H1 (cell line): ENCODE measurements at regions not wholly inside any gene's neighbourhood (a gene's known extent, or its start where the extent isn't known, plus 50 kb on each side); places are given as distances from the start of the nearest gene placed in this dataset.

ENCODE experiments used
- CTCF ChIA-PET: fragments of 300-600 bp; sonication (Branson Sonifier 250); formaldehyde crosslinking; loops from one replicate; lab custom pipeline; 2021; ENCODE audit not compliant: partially characterized antibody; lab: Charles Lee
- POLR2A ChIA-PET: fragments of 300-600 bp; sonication (Branson Sonifier 250); formaldehyde crosslinking; loops from one replicate; lab custom pipeline; 2021; ENCODE audit warnings: inconsistent platforms; ENCODE audit not compliant: partially characterized antibody; lab: Charles Lee
- DNase-seq, 2 experiments: peaks; one replicate each; pipeline versions ENCODE4 v3.0.0 to v3.0.0-alpha.2; 2010 to 2022; ENCODE audit warnings: low spot score in 2 of 2, low read depth in 1 of 2, mixed read lengths in 1 of 2
- FAIRE-seq: peaks from 2 replicates; lab custom pipeline; 2011; peaks lifted over from hg19 to GRCh38; lab: Jason Lieb, UNC
- H2AFZ ChIP-seq: 2 replicates; pipeline ENCODE4 v1.8.1; 2012; ENCODE audit warnings: low read length, inconsistent platforms
- H2AK5ac ChIP-seq: 2 replicates; pipeline ENCODE4 v1.6.1; 2013; ENCODE audit warnings: low read depth, low read length
- H2BK120ac ChIP-seq: replicated peaks from 2 replicates; pipeline ENCODE3; 2013; ENCODE audit warnings: low read depth, low read length, inconsistent platforms
- H2BK12ac ChIP-seq: 2 replicates; pipeline ENCODE4 v1.6.1; 2013; ENCODE audit warnings: low read depth, low read length
- H2BK15ac ChIP-seq: 2 replicates; pipeline ENCODE4 v1.6.1; 2013; ENCODE audit warnings: low read length
- H2BK20ac ChIP-seq: 2 replicates; pipeline ENCODE4 v1.6.1; 2013; ENCODE audit warnings: low read length
- H2BK5ac ChIP-seq: 2 replicates; pipeline ENCODE4 v1.6.1; 2013; ENCODE audit warnings: low read depth, low read length
- H3K14ac ChIP-seq: 2 replicates; pipeline ENCODE4 v1.6.1; 2013; ENCODE audit warnings: inconsistent platforms; ENCODE audit not compliant: insufficient read length
- H3K18ac ChIP-seq: 2 replicates; pipeline ENCODE4 v1.6.1; 2013; ENCODE audit warnings: low read length; ENCODE audit errors: extremely low read depth
- H3K23ac ChIP-seq: 2 replicates; pipeline ENCODE4 v1.6.1; 2013; ENCODE audit warnings: inconsistent platforms; ENCODE audit not compliant: insufficient read length
- H3K23me2 ChIP-seq: 2 replicates; pipeline ENCODE4 v1.6.1; 2013; ENCODE audit warnings: low read depth, low read length
- H3K27ac ChIP-seq: 2 replicates; pipeline ENCODE4 v1.6.1; 2011; ENCODE audit warnings: low read depth, low read length, inconsistent platforms
- H3K27me3 ChIP-seq, 4 experiments: replicated peaks in 1 of 4; 1 replicate in 1 of 4; 2 replicates in 3 of 4; pipeline versions ENCODE4 v1.6.1 to v1.8.1; 2011 to 2013; ENCODE audit warnings: low read length in 3 of 4, mild to moderate bottlenecking in 3 of 4, inconsistent platforms in 2 of 4, mixed read lengths in 2 of 4, moderate library complexity in 1 of 4; ENCODE audit not compliant: control insufficient read depth in 3 of 4, insufficient read depth in 3 of 4; ENCODE audit errors: extremely low read depth in 1 of 4
- H3K36me3 ChIP-seq, 4 experiments: 2 replicates each; pipeline versions ENCODE4 v1.6.1 to v1.8.1; 2011 to 2013; ENCODE audit warnings: mild to moderate bottlenecking in 4 of 4, low read length in 3 of 4, moderate library complexity in 2 of 4, control low read depth in 1 of 4, inconsistent platforms in 1 of 4; ENCODE audit not compliant: insufficient read depth in 4 of 4, control insufficient read depth in 2 of 4
- H3K4ac ChIP-seq: replicated peaks from 2 replicates; pipeline ENCODE3; 2013; ENCODE audit warnings: low read length, low read depth, mixed read lengths, inconsistent platforms; ENCODE audit not compliant: insufficient read length
- H3K4me1 ChIP-seq, 4 experiments: replicated peaks in 1 of 4; 1 replicate in 1 of 4; 2 replicates in 3 of 4; pipeline versions ENCODE4 v1.6.1 to v1.8.1; 2011 to 2013; ENCODE audit warnings: low read length in 3 of 4, inconsistent platforms in 2 of 4, mixed read lengths in 1 of 4; ENCODE audit not compliant: insufficient read depth in 4 of 4, control insufficient read depth in 3 of 4
- H3K4me2 ChIP-seq, 2 experiments: 2 replicates each; pipeline versions ENCODE4 v1.6.1 to v1.8.1; 2011 to 2013; ENCODE audit warnings: low read depth in 2 of 2, low read length in 2 of 2, control low read depth in 1 of 2, inconsistent platforms in 1 of 2, mild to moderate bottlenecking in 1 of 2; ENCODE audit not compliant: insufficient read depth in 1 of 2
- H3K4me3 ChIP-seq, 4 experiments: fragments of 200-600, 300-600 bp in 1 of 4; sonication (generic), shearing (Covaris generic), sonication (Bioruptor Twin) in 1 of 4; 2 replicates each; pipeline versions ENCODE4 v1.5.1 to v1.8.1; 2011 to 2016; ENCODE audit warnings: low read length in 4 of 4, low read depth in 3 of 4, control low read depth in 2 of 4, inconsistent platforms in 2 of 4, mild to moderate bottlenecking in 2 of 4, mixed read lengths in 1 of 4, moderate library complexity in 1 of 4; ENCODE audit not compliant: insufficient read depth in 2 of 4; ENCODE audit errors: extremely low read depth in 1 of 4
- H3K56ac ChIP-seq: replicated peaks from 2 replicates; pipeline ENCODE3; 2013; ENCODE audit warnings: low read depth, mild to moderate bottlenecking, mixed read lengths, low read length, inconsistent platforms; ENCODE audit not compliant: insufficient read length
- H3K79me1 ChIP-seq: 2 replicates; pipeline ENCODE4 v1.6.1; 2013; ENCODE audit warnings: low read depth, low read length, control low read depth
- H3K79me2 ChIP-seq, 2 experiments: 2 replicates each; pipeline versions ENCODE4 v1.6.1 to v1.8.1; 2012 to 2013; ENCODE audit warnings: low read length in 2 of 2, mild to moderate bottlenecking in 2 of 2, inconsistent platforms in 1 of 2; ENCODE audit not compliant: insufficient read depth in 2 of 2, control insufficient read depth in 1 of 2
- H3K9ac ChIP-seq, 4 experiments: replicated peaks in 1 of 4; 1 replicate in 1 of 4; 2 replicates in 3 of 4; pipeline versions ENCODE4 v1.6.1 to v1.8.1; 2011 to 2013; ENCODE audit warnings: low read depth in 3 of 4, low read length in 3 of 4, control low read depth in 2 of 4, mild to moderate bottlenecking in 2 of 4, moderate library complexity in 2 of 4, inconsistent platforms in 1 of 4; ENCODE audit errors: extremely low read depth in 1 of 4
- H3K9me3 ChIP-seq, 2 experiments: 2 replicates each; pipeline versions ENCODE4 v1.6.1 to v1.8.1; 2012 to 2013; ENCODE audit warnings: mild to moderate bottlenecking in 2 of 2, moderate library complexity in 2 of 2, control low read depth in 1 of 2, inconsistent platforms in 1 of 2, low read depth in 1 of 2, low read length in 1 of 2, mixed read lengths in 1 of 2; ENCODE audit not compliant: insufficient read depth in 2 of 2
- H4K20me1 ChIP-seq, 2 experiments: replicated peaks in 1 of 2; 2 replicates each; pipeline versions ENCODE3 to v1.8.1; 2011 to 2013; ENCODE audit warnings: inconsistent platforms in 2 of 2, low read length in 2 of 2, mild to moderate bottlenecking in 1 of 2; ENCODE audit not compliant: insufficient read depth in 2 of 2, control insufficient read depth in 1 of 2
- H4K5ac ChIP-seq: 2 replicates; pipeline ENCODE4 v1.6.1; 2013; ENCODE audit warnings: low read length, low read depth, mixed read lengths, inconsistent platforms; ENCODE audit not compliant: insufficient read length
- H4K8ac ChIP-seq: 2 replicates; pipeline ENCODE4 v1.8.0; 2013; ENCODE audit warnings: mild to moderate bottlenecking, moderate library complexity, low read length, inconsistent platforms; ENCODE audit not compliant: insufficient read depth; ENCODE audit errors: extremely low read depth
- H4K91ac ChIP-seq: replicated peaks from 2 replicates; pipeline ENCODE3; 2013; ENCODE audit warnings: low read length, mixed read lengths, inconsistent platforms; ENCODE audit not compliant: insufficient read length
- ASH2L ChIP-seq: fragments of 200-600, 300-600 bp; sonication (generic); IDR thresholded peaks from one replicate; pipeline ENCODE4 v1.7.1; 2017; ENCODE audit warnings: low read length
- BCL11A ChIP-seq, 2 experiments: IDR thresholded peaks; one replicate each; pipeline ENCODE4 v1.6.1; 2011; ENCODE audit warnings: low read depth in 2 of 2, low read length in 2 of 2, mild to moderate bottlenecking in 2 of 2
- CHD2 ChIP-seq: IDR thresholded peaks from 2 replicates; pipeline ENCODE4 v1.6.1; 2012; ENCODE audit warnings: low read length, improper control_type of control experiment
- CREB1 ChIP-seq: IDR thresholded peaks from 2 replicates; pipeline ENCODE4 v1.6.1; 2012; ENCODE audit warnings: inconsistent platforms
- CTBP2 ChIP-seq: IDR thresholded peaks from 2 replicates; pipeline ENCODE4 v1.7.0; 2011; ENCODE audit warnings: borderline replicate concordance, mild to moderate bottlenecking, moderate library complexity, mixed read lengths, low read length; ENCODE audit not compliant: insufficient read depth, insufficient read length
- GTF2F1 ChIP-seq: IDR thresholded peaks from 2 replicates; pipeline ENCODE4 v1.6.1; 2012; ENCODE audit warnings: low read depth, low read length, improper control_type of control experiment, borderline replicate concordance
- KDM4A ChIP-seq: IDR thresholded peaks from one replicate; pipeline ENCODE4 v1.7.1; 2012; ENCODE audit warnings: low read depth, mild to moderate bottlenecking, moderate library complexity, low read length, inconsistent platforms; ENCODE audit not compliant: severe bottlenecking
- KDM5A ChIP-seq: fragments of 200-600 bp; IDR thresholded peaks from 2 replicates; pipeline ENCODE4 v1.7.1; 2012; ENCODE audit warnings: mild to moderate bottlenecking, low read length, inconsistent platforms, mixed read lengths
- POLR2A ChIP-seq, 2 experiments: IDR thresholded peaks; 1 replicate in 1 of 2; 2 replicates in 1 of 2; pipeline ENCODE4 v1.6.1; 2011; ENCODE audit warnings: low read depth in 2 of 2, low read length in 2 of 2, mild to moderate bottlenecking in 2 of 2; ENCODE audit errors: control extremely low read depth in 1 of 2
- RAD21 ChIP-seq, 2 experiments: IDR thresholded peaks in 1 of 2; conservative IDR thresholded peaks in 1 of 2; 2 replicates each; pipeline ENCODE4 v1.6.1; 2011; ENCODE audit warnings: low read depth in 2 of 2, low read length in 2 of 2, improper control_type of control experiment in 1 of 2, inconsistent platforms in 1 of 2, mild to moderate bottlenecking in 1 of 2, moderate library complexity in 1 of 2
- RFX5 ChIP-seq: IDR thresholded peaks from 2 replicates; pipeline ENCODE4 v1.6.1; 2011; ENCODE audit warnings: low read depth, low read length, improper control_type of control experiment, borderline replicate concordance
- SIX5 ChIP-seq: IDR thresholded peaks from 2 replicates; pipeline ENCODE4 v1.6.1; 2011; ENCODE audit warnings: mild to moderate bottlenecking, low read depth, low read length
- TAF1 ChIP-seq: IDR thresholded peaks from 2 replicates; pipeline ENCODE4 v1.6.1; 2011; ENCODE audit warnings: mild to moderate bottlenecking, low read depth, low read length
- TEAD4 ChIP-seq: IDR thresholded peaks from 2 replicates; pipeline ENCODE4 v1.6.1; 2012; ENCODE audit warnings: low read depth, low read length, inconsistent platforms, mixed read lengths
- ZNF274 ChIP-seq: IDR thresholded peaks from 2 replicates; pipeline ENCODE4 v1.7.0; 2012; ENCODE audit warnings: low read length, borderline replicate concordance; ENCODE audit errors: extremely low read depth
- WGBS, 2 experiments: shearing (Covaris generic) in 1 of 2; methylation state at CpG; one replicate each; pipeline versions ENCODE4 v1.1.6 to v1.1.7; 2013 to 2015; ENCODE audit warnings: low lambda C conversion rate in 2 of 2, mixed read lengths in 2 of 2, inconsistent platforms in 1 of 2, low coverage in 1 of 2, missing lambda C conversion rate in 1 of 2; ENCODE audit not compliant: insufficient replicate concordance in 2 of 2, insufficient coverage in 1 of 2, insufficient read length in 1 of 2; ENCODE audit errors: extremely low coverage in 1 of 2, missing lambda C conversion rate in 1 of 2; 5-methylcytosine and 5-hydroxymethylcytosine counted together
- TF ChIP-seq, protein P1 (sequence below): IDR thresholded peaks from 2 replicates; pipeline ENCODE4 v1.6.1; 2012; ENCODE audit warnings: inconsistent platforms

GRCh38 chr21:15468368-15468767 is 261.4 kb upstream of the USP25 start:
- Histone ChIP-seq H2BK5ac (no peak overlapping the region), H3K4ac (no peak overlapping the region), H3K79me2 (no peaks in the 10 kb centered on the region), H2BK20ac (no peak overlapping the region), H3K23me2 (no peaks in the 10 kb centered on the region; the same call in 1 of the 2 replicates), H3K27ac (no peak overlapping the region), H3K23ac (no peak overlapping the region), H3K9me3 (no peaks in the 10 kb centered on the region), H4K8ac (no peak overlapping the region), H3K4me2 (no peak overlapping the region), H3K4me3 (no peak overlapping the region), H4K20me1 (no peaks in the 10 kb centered on the region), H2BK120ac (no peak overlapping the region), H3K18ac (no peak overlapping the region), H3K14ac (no peak overlapping the region), H3K56ac (no peak overlapping the region), H2BK15ac (no peak overlapping the region), H3K9ac (no peak overlapping the region), H2AFZ (peak overlapping the region; percentile 82; the same call in 1 of the 2 replicates), H2BK12ac (no peak overlapping the region), H3K36me3 (no peaks in the 10 kb centered on the region), H3K27me3 (no peaks in the 10 kb centered on the region), H3K79me1 (no peaks in the 10 kb centered on the region), H3K4me1 (no peaks in the 10 kb centered on the region), H2AK5ac (no peak overlapping the region), H4K5ac (no peak overlapping the region), H4K91ac (no peak overlapping the region)
- no peak for FAIRE-seq
- WGBS, 2 experiments, result 82% methylated on average over 2 of the region's 2 CpGs; no CpG with 5 or more reads in 1 of the 2 experiments
- no peak for DNase-seq
- ChIA-PET CTCF (interaction anchor here (0.7 to 1.1 kb wide), 3 partner anchors 15 to 53 kb away, joined by 3 read pairs; no protein-coding TSS in a partner anchor), POLR2A (interaction anchor here (1.3 kb wide), 1 partner anchor 10 kb away, joined by 3 read pairs; no protein-coding TSS in a partner anchor)
- TF ChIP-seq CHD2 (no peak), BCL11A (IDR thresholded peaks at IDR 0.05; ENCODE audit: low read depth in 2 of 2, low read length in 2 of 2) (no peak), TAF1 (no peak), GTF2F1 (no peak), CREB1 (no peak), RFX5 (no peak), ASH2L (no peak), ZNF274 (no peak), CTBP2 (no peak), KDM5A (no peak), KDM4A (no peak), TEAD4 (no peak), POLR2A (IDR thresholded peaks at IDR 0.05; ENCODE audit: control extremely low read depth in 1 of 2, low read depth in 2 of 2, low read length in 2 of 2) (no peak), RAD21 (IDR thresholded peaks at IDR 0.05 in 1 of 2, conservative IDR thresholded peaks at IDR 0.05 in 1 of 2; ENCODE audit: low read depth in 2 of 2, low read length in 2 of 2) (no peak), SIX5 (no peak)
- TF ChIP-seq, protein P1, sequence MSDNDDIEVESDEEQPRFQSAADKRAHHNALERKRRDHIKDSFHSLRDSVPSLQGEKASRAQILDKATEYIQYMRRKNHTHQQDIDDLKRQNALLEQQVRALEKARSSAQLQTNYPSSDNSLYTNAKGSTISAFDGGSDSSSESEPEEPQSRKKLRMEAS, result no peak
